ENCODE measurements at regions not wholly inside any gene's neighbourhood (a gene's known extent, or its start where the extent isn't known, plus 50 kb on each side); places are given as distances from the start of the nearest gene placed in this dataset.
A peak's percentile ranks its signal among the peaks of the same experiment; 100 is the strongest.

DNA sequence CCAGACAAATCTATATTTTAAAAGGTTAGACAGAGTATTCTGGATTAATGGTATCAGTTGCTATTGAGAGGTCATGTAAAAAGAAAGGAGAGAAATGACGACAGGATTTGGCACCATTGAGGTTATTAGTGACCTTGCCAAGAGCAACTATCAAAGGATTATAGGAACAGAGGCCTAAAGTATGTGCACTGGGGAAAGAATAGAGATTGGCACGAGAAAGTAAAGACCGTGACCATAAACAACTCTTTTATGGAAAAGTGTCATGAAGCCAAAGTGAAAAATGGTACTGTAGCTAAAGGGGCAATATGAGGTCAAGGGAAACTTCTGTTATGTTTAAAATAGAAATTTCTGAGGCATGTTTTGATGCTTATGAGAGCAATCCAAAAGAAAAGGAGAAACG, 115.2 kb upstream of the KIF2B start:
- no peaks in the 10 kb centered on the region for H3F3A ChIP-seq (replicated peaks; ENCODE audit: insufficient read depth)

GRCh38 chr17:53696286-53696685, 126.4 kb upstream of the KIF2B start:
- Histone ChIP-seq H3K9me3 (no peaks in the 10 kb centered on the region), H3K4me2 (no peak overlapping the region), H3K27ac (ENCODE audit: low read depth in 2 of 2, low read length in 1 of 2) (no peak overlapping the region), H3K36me3 (replicated peaks in 1 of 2; ENCODE audit: control insufficient read depth in 1 of 2, insufficient read depth in 2 of 2, low read length in 1 of 2) (no peaks in the 10 kb centered on the region), H3K4me1 (ENCODE audit: control insufficient read depth in 1 of 2, insufficient read depth in 2 of 2, low read depth in 1 of 2, low read length in 1 of 2) (no peaks in the 10 kb centered on the region; a peak in 1 of 4 replicates), H3K9me2 (no peaks in the 10 kb centered on the region), H3K9ac (no peak overlapping the region), H3K4me3 (ENCODE audit: low read depth in 2 of 2, low read length in 1 of 2) (no peak overlapping the region), H3F3A (replicated peaks; ENCODE audit: insufficient read depth) (no peaks in the 10 kb centered on the region), H3K27me3 (ENCODE audit: insufficient read depth) (no peaks in the 10 kb centered on the region), H2AFZ (ENCODE audit: low read depth) (peak overlapping the region; percentile 30; the same call in 1 of the 2 replicates), H3K79me2 (ENCODE audit: insufficient read depth) (no peaks in the 10 kb centered on the region), H4K20me1 (ENCODE audit: insufficient read depth) (no peaks in the 10 kb centered on the region)
- TF ChIP-seq GATA2 (CRISPR knock-in tag; IDR thresholded peaks at IDR 0.05) (no peak), IRF3 (IDR thresholded peaks at IDR 0.05; ENCODE audit: low read depth, low read length) (no peak), CHD2 (IDR thresholded peaks at IDR 0.05; ENCODE audit: low read length, partially characterized antibody) (no peak), TEAD4 (IDR thresholded peaks at IDR 0.05; ENCODE audit: borderline replicate concordance, insufficient read depth) (no peak), SIN3A (IDR thresholded peaks at IDR 0.05; ENCODE audit: borderline replicate concordance, low read depth, low read length) (no peak), ZBTB33 (IDR thresholded peaks at IDR 0.05; ENCODE audit: borderline replicate concordance, low read depth) (no peak), FOXM1 (IDR thresholded peaks at IDR 0.05; ENCODE audit: low read depth) (no peak), JUND (IDR thresholded peaks at IDR 0.05) (no peak)
- TF ChIP-seq, protein P1, sequence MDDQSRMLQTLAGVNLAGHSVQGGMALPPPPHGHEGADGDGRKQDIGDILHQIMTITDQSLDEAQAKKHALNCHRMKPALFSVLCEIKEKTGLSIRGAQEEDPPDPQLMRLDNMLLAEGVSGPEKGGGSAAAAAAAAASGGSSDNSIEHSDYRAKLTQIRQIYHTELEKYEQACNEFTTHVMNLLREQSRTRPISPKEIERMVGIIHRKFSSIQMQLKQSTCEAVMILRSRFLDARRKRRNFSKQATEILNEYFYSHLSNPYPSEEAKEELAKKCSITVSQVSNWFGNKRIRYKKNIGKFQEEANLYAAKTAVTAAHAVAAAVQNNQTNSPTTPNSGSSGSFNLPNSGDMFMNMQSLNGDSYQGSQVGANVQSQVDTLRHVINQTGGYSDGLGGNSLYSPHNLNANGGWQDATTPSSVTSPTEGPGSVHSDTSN (IDR thresholded peaks at IDR 0.05), result no peak
- WGBS (ENCODE audit: low lambda C conversion rate), result 42% methylated on average over 5 of the region's 5 CpGs
- DNase-seq, result no peak
- ChIA-PET POLR2A (no interaction called here), CTCF (no interaction called here)

More for the DNA sequence above, 115.2 kb upstream of the KIF2B start:
- Histone ChIP-seq H3K36me3 (replicated peaks in 1 of 2; ENCODE audit: control insufficient read depth in 1 of 2, insufficient read depth in 2 of 2, low read length in 1 of 2) (no peaks in the 10 kb centered on the region), H3K9me2 (0 out of 2 replicates have a peak, but pooled peaks cover under 1% of the 10 kb centered on the region), H3K27ac (ENCODE audit: low read depth in 2 of 2, low read length in 1 of 2) (no peak overlapping the region), H3K27me3 (ENCODE audit: insufficient read depth) (no peaks in the 10 kb centered on the region), H2AFZ (ENCODE audit: low read depth) (no peak overlapping the region), H3K4me2 (no peak overlapping the region), H3K4me3 (ENCODE audit: low read depth in 2 of 2, low read length in 1 of 2) (no peak overlapping the region), H3K9me3 (no peaks in the 10 kb centered on the region), H3K4me1 (ENCODE audit: control insufficient read depth in 1 of 2, insufficient read depth in 2 of 2, low read depth in 1 of 2, low read length in 1 of 2) (no peaks in the 10 kb centered on the region), H3K9ac (no peak overlapping the region), H3K79me2 (ENCODE audit: insufficient read depth) (no peaks in the 10 kb centered on the region), H4K20me1 (ENCODE audit: insufficient read depth) (no peaks in the 10 kb centered on the region)
- ChIA-PET POLR2A (no interaction called here), CTCF (interaction anchor here (0.7 kb wide), 1 partner anchor 579 kb away, joined by 3 read pairs; no protein-coding TSS in a partner anchor)
- WGBS (ENCODE audit: low lambda C conversion rate), result 45% methylated on average over 4 of the region's 4 CpGs
- TF ChIP-seq JUND (IDR thresholded peaks at IDR 0.05) (no peak), MXI1 (IDR thresholded peaks at IDR 0.05; ENCODE audit: low read depth, low read length) (no peak), USF1 (IDR thresholded peaks at IDR 0.05; ENCODE audit: borderline replicate concordance, low read depth) (no peak), TCF12 (IDR thresholded peaks at IDR 0.05) (no peak), IRF3 (IDR thresholded peaks at IDR 0.05; ENCODE audit: low read depth, low read length) (no peak), FOXM1 (IDR thresholded peaks at IDR 0.05; ENCODE audit: low read depth) (no peak), YY1 (IDR thresholded peaks at IDR 0.05; ENCODE audit: low read depth) (no peak), EZH2phosphoT487 (IDR thresholded peaks at IDR 0.05; ENCODE audit: borderline replicate concordance, low read depth) (no peak), NRF1 (IDR thresholded peaks at IDR 0.05; ENCODE audit: low read depth, low read length) (no peak), MEF2A (IDR thresholded peaks at IDR 0.05; ENCODE audit: borderline replicate concordance, low read depth) (no peak), RAD21 (IDR thresholded peaks at IDR 0.05; ENCODE audit: low read length) (no peak), POLR2AphosphoS5 (IDR thresholded peaks at IDR 0.05; ENCODE audit: low read depth, low read length) (no peak), RCOR1 (IDR thresholded peaks at IDR 0.05; ENCODE audit: low read length) (no peak)
- TF ChIP-seq, protein P2, sequence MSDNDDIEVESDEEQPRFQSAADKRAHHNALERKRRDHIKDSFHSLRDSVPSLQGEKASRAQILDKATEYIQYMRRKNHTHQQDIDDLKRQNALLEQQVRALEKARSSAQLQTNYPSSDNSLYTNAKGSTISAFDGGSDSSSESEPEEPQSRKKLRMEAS (IDR thresholded peaks at IDR 0.05; ENCODE audit: low read depth), result no peak
- TF ChIP-seq, protein P1 (IDR thresholded peaks at IDR 0.05), result no peak
- no peak for DNase-seq
